SK-N-SH treated with all-trans-retinoic acid at 6 μM for 48 hours (cell line): ENCODE measurements at regions not wholly inside any gene's neighbourhood (a gene's known extent, or its start where the extent isn't known, plus 50 kb on each side); places are given as distances from the start of the nearest gene placed in this dataset.
"Not testable (repeated sequence)": the region's sequence is repeated elsewhere in the genome, so short reads cannot be mapped to it uniquely, and the experiment has no call there.

Experiments
- ATAC-seq: fragments of 200-7000 bp; cut with Tn5 transposase; 3 replicates; pipeline ENCODE4 v1.9.1; 2020; ENCODE audit warnings: mild to moderate bottlenecking, moderate library complexity
- ARNTL ChIP-seq: fragments of 450-650 bp; formaldehyde crosslinking; IDR thresholded peaks from 2 replicates; pipeline ENCODE4 v1.5.0; 2020; ENCODE audit warnings: low read depth, mild to moderate bottlenecking, moderate library complexity, borderline replicate concordance
- CREB5 ChIP-seq: fragments of 250-450 bp; sonication (Bioruptor Pico); IDR thresholded peaks from 2 replicates; pipeline ENCODE4 v1.5.1; 2020; ENCODE audit warnings: low read depth, mild to moderate bottlenecking, moderate library complexity
- CSDC2 ChIP-seq: fragments of 250-450 bp; sonication (Bioruptor Pico); IDR thresholded peaks from 2 replicates; pipeline ENCODE4 v1.5.0; 2020; ENCODE audit warnings: mild to moderate bottlenecking, moderate library complexity
- CSRNP3 ChIP-seq: fragments of 250-450 bp; sonication (Bioruptor Pico); IDR thresholded peaks from 2 replicates; pipeline ENCODE4 v1.5.1; 2021; ENCODE audit warnings: mild to moderate bottlenecking, moderate library complexity
- ESRRG ChIP-seq: fragments of 250-450 bp; sonication (Bioruptor Pico); IDR thresholded peaks from 2 replicates; pipeline ENCODE4 v1.6.1; 2021; ENCODE audit warnings: mild to moderate bottlenecking
- GLIS3 ChIP-seq: fragments of 250-450 bp; sonication (Bioruptor Pico); IDR thresholded peaks from 2 replicates; pipeline ENCODE4 v1.5.0; 2020; ENCODE audit warnings: mild to moderate bottlenecking, moderate library complexity
- ISL1 ChIP-seq: fragments of 250-450 bp; sonication (Bioruptor Pico); IDR thresholded peaks from 2 replicates; pipeline ENCODE4 v2.1.2; 2022; ENCODE audit warnings: mild to moderate bottlenecking, moderate library complexity
- OSR1 ChIP-seq: fragments of 250-450 bp; sonication (Bioruptor Pico); IDR thresholded peaks from 2 replicates; pipeline ENCODE4 v1.8.0; 2022; ENCODE audit warnings: moderate library complexity, mild to moderate bottlenecking, inconsistent platforms
- PATZ1 ChIP-seq: fragments of 250-450 bp; sonication (Bioruptor Pico); IDR thresholded peaks from 2 replicates; pipeline ENCODE4 v1.8.0; 2020; ENCODE audit warnings: mild to moderate bottlenecking, moderate library complexity, borderline replicate concordance
- POU6F1 ChIP-seq: fragments of 250-450 bp; sonication (Bioruptor Pico); IDR thresholded peaks from 2 replicates; pipeline ENCODE4 v1.8.0; 2021; ENCODE audit warnings: low read depth, mild to moderate bottlenecking, moderate library complexity, borderline replicate concordance
- RARB ChIP-seq: fragments of 250-450 bp; sonication (Bioruptor Pico); IDR thresholded peaks from 2 replicates; pipeline ENCODE4 v1.8.0; 2021; ENCODE audit warnings: mild to moderate bottlenecking, moderate library complexity
- SNAI2 ChIP-seq: fragments of 250-450 bp; sonication (Bioruptor Pico); IDR thresholded peaks from 2 replicates; pipeline ENCODE4 v1.5.0; 2020; ENCODE audit warnings: mild to moderate bottlenecking, moderate library complexity
- TCF4 ChIP-seq: fragments of 250-450 bp; sonication (Bioruptor Pico); IDR thresholded peaks from 2 replicates; pipeline ENCODE4 v1.8.0; 2021; ENCODE audit warnings: mild to moderate bottlenecking, moderate library complexity, borderline replicate concordance
- TOX ChIP-seq: fragments of 250-450 bp; sonication (Bioruptor Pico); IDR thresholded peaks from 2 replicates; pipeline ENCODE4 v1.8.0; 2021; ENCODE audit warnings: mild to moderate bottlenecking, moderate library complexity, borderline replicate concordance
- TSHZ2 ChIP-seq: fragments of 250-450 bp; sonication (Bioruptor Pico); IDR thresholded peaks from 2 replicates; pipeline ENCODE4 v1.5.0; 2020; ENCODE audit warnings: mild to moderate bottlenecking, moderate library complexity
- ZC3H10 ChIP-seq: fragments of 250-450 bp; sonication (Bioruptor Pico); IDR thresholded peaks from 2 replicates; pipeline ENCODE4 v1.5.1; 2021; ENCODE audit warnings: mild to moderate bottlenecking, moderate library complexity
- ZFP30 ChIP-seq: fragments of 450-650 bp; formaldehyde crosslinking; IDR thresholded peaks from 2 replicates; pipeline ENCODE4 v1.5.0; 2022; ENCODE audit warnings: mild to moderate bottlenecking, moderate library complexity
- ZNF565 ChIP-seq: fragments of 450-650 bp; formaldehyde crosslinking; conservative IDR thresholded peaks from 2 replicates; pipeline ENCODE4 v1.5.0; 2020; ENCODE audit warnings: low read depth, mild to moderate bottlenecking, moderate library complexity
- ZNF70 ChIP-seq: fragments of 450-650 bp; formaldehyde crosslinking; IDR thresholded peaks from 2 replicates; pipeline ENCODE4 v1.5.0; 2020; ENCODE audit warnings: mild to moderate bottlenecking, moderate library complexity
- ZNF8 ChIP-seq: fragments of 450-650 bp; formaldehyde crosslinking; IDR thresholded peaks from 2 replicates; pipeline ENCODE4 v1.5.0; 2020; ENCODE audit warnings: mild to moderate bottlenecking, moderate library complexity

GRCh38 chr11:86166287-86166686, 78.3 kb upstream of the EED start:
- peak; percentile 60; the same call in 1 of the 2 replicates for TF ChIP-seq ZNF8 (CRISPR knock-in tag)
- not testable (repeated sequence) for ATAC-seq

- ATAC-seq, result no peak
- TF ChIP-seq SNAI2 (CRISPR knock-in tag) (no peak), ARNTL (CRISPR knock-in tag) (no peak), ZC3H10 (CRISPR knock-in tag) (no peak), ZNF565 (CRISPR knock-in tag) (no peak)
These were observed 80.4 kb upstream of the EED start for GRCh38 chr11:86164106-86164505.

- not testable (repeated sequence) for ATAC-seq
These were observed 81.2 kb upstream of the EED start for GRCh38 chr11:86163221-86163876.

- peak; percentile 86 for ATAC-seq
- TF ChIP-seq SNAI2 (CRISPR knock-in tag), result no peak
- TF ChIP-seq ISL1 (CRISPR knock-in tag), result peak; percentile 48
- TF ChIP-seq TSHZ2 (CRISPR knock-in tag), result no peak
- no peak for TF ChIP-seq POU6F1 (CRISPR knock-in tag)
- peak; percentile 20; the same call in 1 of the 2 replicates for TF ChIP-seq TCF4 (CRISPR knock-in tag)
- 0 out of 2 replicates have a peak, but pooled peaks have one; percentile 34 for TF ChIP-seq PATZ1 (CRISPR knock-in tag)
These were observed 82.3 kb upstream of the EED start for GRCh38 chr11:86162239-86162638.

GRCh38 chr11:86161837-86162236, 82.7 kb upstream of the EED start:
- ATAC-seq, result peak; percentile 19; the same call in 2 of the 3 replicates

More at GRCh38 chr11:86161837-86162236, 82.7 kb upstream of the EED start:
- TF ChIP-seq GLIS3 (no peak), ARNTL (CRISPR knock-in tag) (no peak), TOX (CRISPR knock-in tag) (no peak), CREB5 (CRISPR knock-in tag) (no peak), ZNF70 (CRISPR knock-in tag) (no peak), CSRNP3 (CRISPR knock-in tag) (no peak), ZNF8 (CRISPR knock-in tag) (no peak), ZFP30 (CRISPR knock-in tag) (no peak), CSDC2 (no peak), ISL1 (CRISPR knock-in tag) (no peak), OSR1 (CRISPR knock-in tag) (no peak), ZNF565 (CRISPR knock-in tag) (no peak), RARB (no peak), ESRRG (CRISPR knock-in tag) (no peak)
- TF ChIP-seq, all 23 proteins: peak for 0
